Ishikawa (cell line): ENCODE measurements at regions not wholly inside any gene's neighbourhood (a gene's known extent, or its start where the extent isn't known, plus 50 kb on each side); places are given as distances from the start of the nearest gene placed in this dataset.

Experiments
- CEBPB ChIP-seq: IDR thresholded peaks from 2 replicates; pipeline ENCODE4 v1.6.1; 2012
- CREB1 ChIP-seq: IDR thresholded peaks from 2 replicates; pipeline ENCODE4 v1.6.1; 2012; ENCODE audit warnings: low read depth
- EP300 ChIP-seq: IDR thresholded peaks from 2 replicates; pipeline ENCODE4 v1.6.1; 2012; ENCODE audit warnings: borderline replicate concordance
- MAX ChIP-seq: IDR thresholded peaks from 2 replicates; pipeline ENCODE4 v1.6.1; 2012
- NFIC ChIP-seq: IDR thresholded peaks from 2 replicates; pipeline ENCODE4 v1.6.1; 2012
- RAD21 ChIP-seq: IDR thresholded peaks from 2 replicates; pipeline ENCODE4 v1.6.1; 2012; ENCODE audit warnings: low read depth
- TAF1 ChIP-seq: IDR thresholded peaks from 2 replicates; pipeline ENCODE4 v1.6.1; 2012; ENCODE audit warnings: low read depth, mild to moderate bottlenecking
- TCF12 ChIP-seq: IDR thresholded peaks from 2 replicates; pipeline ENCODE4 v1.6.1; 2012; ENCODE audit warnings: low read depth
- TEAD4 ChIP-seq: IDR thresholded peaks from 2 replicates; pipeline ENCODE4 v1.6.1; 2012

GRCh38 chr2:171254666-171255065, 94.0 kb upstream of the TLK1 start:
- TF ChIP-seq EP300 (no peak), NFIC (no peak), TEAD4 (no peak), CEBPB (no peak), TAF1 (no peak), CREB1 (no peak), MAX (no peak), RAD21 (no peak), TCF12 (no peak)
